GM12892 (cell line): ENCODE measurements at regions not wholly inside any gene's neighbourhood (a gene's known extent, or its start where the extent isn't known, plus 50 kb on each side); places are given as distances from the start of the nearest gene placed in this dataset.

ENCODE experiments used
- POLR2A ChIP-seq: IDR thresholded peaks from 2 replicates; pipeline ENCODE4 v1.6.1; 2011; ENCODE audit warnings: low read depth, low read length, control low read depth
- POLR2AphosphoS5 ChIP-seq: IDR thresholded peaks from 2 replicates; pipeline ENCODE4 v1.6.1; 2011; ENCODE audit warnings: low read depth, low read length, control low read depth

- TF ChIP-seq POLR2AphosphoS5 (no peak), POLR2A (no peak)
Measured at GRCh38 chr12:105946493-105946901, 192.3 kb downstream of the NUAK1 start.
